K562 (cell line): ENCODE measurements at regions not wholly inside any gene's neighbourhood (a gene's known extent, or its start where the extent isn't known, plus 50 kb on each side); places are given as distances from the start of the nearest gene placed in this dataset.

Source experiments
- ATAC-seq: fragments of 200-7000 bp; cut with Tn5 transposase; 3 replicates; pipeline ENCODE4 v1.9.1; 2020; ENCODE audit warnings: moderate library complexity
- BruUV-seq: library from RNA; stranded (reverse); fragments of 400-500 nt; replicated peaks from 2 replicates; lab custom pipeline; 2021; lab: Mats Ljungman, UMichigan
- CTCF ChIA-PET: fragments of 300-600 bp; formaldehyde crosslinking; extraction: SDS; loops from one replicate; lab custom pipeline; 2021; ENCODE audit warnings: low intra/inter-chr PET ratio; lab: Yijun Ruan, JAX
- POLR2A ChIA-PET: fragments of 300-600, 350-650 bp; sonication (Branson Sonifier 250); formaldehyde crosslinking; extraction: SDS; loops from one replicate; lab custom pipeline; 2021; ENCODE audit warnings: antibody characterized with exemption, inconsistent platforms; lab: Yijun Ruan, JAX
- DNase-seq, 4 experiments: peaks; one replicate each; pipeline versions ENCODE4 v3.0.0 to v3.0.0-alpha.2; 2011 to 2018; ENCODE audit warnings: low spot score in 3 of 4, mixed read lengths in 3 of 4; ENCODE audit errors: extremely low read depth in 1 of 4
- FAIRE-seq: peaks from 2 replicates; lab custom pipeline; 2011; peaks lifted over from hg19 to GRCh38; lab: Jason Lieb, UNC
- H2AFZ ChIP-seq: 2 replicates; pipeline ENCODE4 v1.6.0; 2011; ENCODE audit warnings: low read depth, low read length, control low read depth, inconsistent platforms
- H3K27ac ChIP-seq: fragments of 200-600 bp; 3 replicates; pipeline ENCODE4 v1.8.0; 2011; ENCODE audit warnings: low read depth, mild to moderate bottlenecking, control low read depth, inconsistent platforms, low read length, moderate library complexity, mixed read lengths; ENCODE audit errors: extremely low read depth
- H3K27me3 ChIP-seq, 2 experiments: fragments of 300-600 bp in 1 of 2; 2 replicates in 1 of 2; 3 replicates in 1 of 2; pipeline versions ENCODE4 v1.6.0 to v1.8.0; 2011; ENCODE audit warnings: inconsistent platforms in 2 of 2, low read length in 2 of 2, mild to moderate bottlenecking in 1 of 2, mixed read lengths in 1 of 2, moderate library complexity in 1 of 2; ENCODE audit not compliant: control insufficient read depth in 2 of 2, insufficient read depth in 2 of 2
- H3K36me3 ChIP-seq: fragments of 300-600 bp; 3 replicates; pipeline ENCODE4 v1.8.0; 2011; ENCODE audit warnings: mild to moderate bottlenecking, low read length, inconsistent platforms; ENCODE audit not compliant: control insufficient read depth, insufficient read depth
- H3K4me1 ChIP-seq, 2 experiments: fragments of 200-600 bp in 1 of 2; replicated peaks in 1 of 2; 2 replicates in 1 of 2; 3 replicates in 1 of 2; pipeline versions ENCODE4 v1.5.1 to v1.8.0; 2011; ENCODE audit warnings: inconsistent platforms in 2 of 2, low read length in 2 of 2, mild to moderate bottlenecking in 1 of 2, mixed read lengths in 1 of 2, moderate library complexity in 1 of 2; ENCODE audit not compliant: control insufficient read depth in 2 of 2, insufficient read depth in 2 of 2
- H3K4me2 ChIP-seq: 2 replicates; pipeline ENCODE4 v1.6.1; 2011; ENCODE audit warnings: low read length, control low read depth, inconsistent platforms, mixed read lengths; ENCODE audit not compliant: insufficient read depth
- H3K4me3 ChIP-seq: fragments of 200-600 bp; sonication (generic), shearing (Covaris generic); 2 replicates; pipeline ENCODE4 v1.5.1; 2016; ENCODE audit warnings: control low read depth, inconsistent platforms
- H3K79me2 ChIP-seq: fragments of 200-600 bp; 3 replicates; pipeline ENCODE4 v1.8.0; 2011; ENCODE audit warnings: low read length, inconsistent platforms; ENCODE audit not compliant: control insufficient read depth, insufficient read depth
- H3K9ac ChIP-seq, 2 experiments: 2 replicates each; pipeline versions ENCODE4 v1.6.0 to v1.6.1; 2011; ENCODE audit warnings: low read depth in 2 of 2, low read length in 2 of 2, control low read depth in 1 of 2, inconsistent platforms in 1 of 2, mild to moderate bottlenecking in 1 of 2, mixed read lengths in 1 of 2; ENCODE audit not compliant: insufficient read depth in 1 of 2
- H3K9me1 ChIP-seq: one replicate; pipeline ENCODE4 v1.6.0; 2011; ENCODE audit warnings: inconsistent platforms, mild to moderate bottlenecking, low read length, moderate library complexity; ENCODE audit not compliant: control insufficient read depth, insufficient read depth
- H3K9me3 ChIP-seq: replicated peaks from 2 replicates; pipeline ENCODE4 v1.5.1; 2011; ENCODE audit warnings: low read depth, low read length, inconsistent platforms; ENCODE audit not compliant: control insufficient read depth, insufficient read depth
- H4K20me1 ChIP-seq: replicated peaks from 2 replicates; pipeline ENCODE4 v1.6.1; 2011; ENCODE audit warnings: low read length, inconsistent platforms, mixed read lengths; ENCODE audit not compliant: control insufficient read depth, insufficient read depth
- CTCFL ChIP-seq: IDR thresholded peaks from 2 replicates; pipeline ENCODE4 v1.6.1; 2011; ENCODE audit warnings: borderline replicate concordance, low read depth, mild to moderate bottlenecking, moderate library complexity, low read length; ENCODE audit not compliant: insufficient read depth, poor library complexity, severe bottlenecking
- ELF4 ChIP-seq: fragments of 450-650 bp; formaldehyde crosslinking; IDR thresholded peaks from 2 replicates; pipeline ENCODE4 v1.4.0; 2022; ENCODE audit warnings: missing genetic modification characterization
- RBM34 ChIP-seq: fragments of 200-400 bp; formaldehyde crosslinking; IDR thresholded peaks from 2 replicates; pipeline ENCODE4 v1.6.1; 2018; ENCODE audit warnings: low read length, borderline replicate concordance; ENCODE audit not compliant: insufficient read depth
- SMAD4 ChIP-seq: fragments of 250-450 bp; sonication (Bioruptor Pico); conservative IDR thresholded peaks from 2 replicates; pipeline ENCODE4 v1.8.0; 2021; ENCODE audit warnings: inconsistent platforms, mild to moderate bottlenecking, moderate library complexity
- YBX1 ChIP-seq: fragments of 450-650 bp; IDR thresholded peaks from 2 replicates; pipeline ENCODE4 v1.7.1; 2016; ENCODE audit warnings: mild to moderate bottlenecking
- ZBTB40 ChIP-seq, 2 experiments: fragments of 450-650 bp in 1 of 2; sonication (generic) in 1 of 2; formaldehyde crosslinking in 1 of 2; IDR thresholded peaks; 2 replicates each; pipeline versions ENCODE4 v1.7.1 to v1.9.0; 2016 to 2022; ENCODE audit warnings: inconsistent platforms in 1 of 2, mild to moderate bottlenecking in 1 of 2, missing genetic modification reagents in 1 of 2
- ZNF165 ChIP-seq: fragments of 250-450 bp; sonication (Bioruptor Pico); IDR thresholded peaks from 2 replicates; pipeline ENCODE4 v1.4.0; 2020; ENCODE audit warnings: borderline replicate concordance
- ZNF780A ChIP-seq: fragments of 250-450 bp; sonication (Bioruptor Pico); IDR thresholded peaks from 2 replicates; pipeline ENCODE4 v1.5.0; 2021; ENCODE audit warnings: mild to moderate bottlenecking
- WGBS: fragments of 100-300 bp; shearing (Covaris generic); methylation state at CpG from one replicate; pipeline ENCODE4 v1.1.6; 2016; ENCODE audit warnings: low coverage, mixed read lengths; ENCODE audit not compliant: insufficient coverage; ENCODE audit errors: missing lambda C conversion rate; 5-methylcytosine and 5-hydroxymethylcytosine counted together
- in situ Hi-C: fragments of 300-500 bp; cut with MboI; formaldehyde crosslinking; loops from 4 replicates; pipeline ENCODE4 v1.15.0; 2018; ENCODE audit warnings: inconsistent platforms, mixed read lengths
- intact Hi-C: fragments of 100-400 bp; cut with micrococcal nuclease; formaldehyde crosslinking; loops from 2 replicates; pipeline ENCODE4 v1.14.2; 2022

GRCh38 chr21:22115746-22116145 is 1117.5 kb downstream of the NCAM2 start (continued):
- TF ChIP-seq SMAD4 (CRISPR knock-in tag) (no peak), ZNF780A (CRISPR knock-in tag) (no peak)

GRCh38 chr21:22120616-22121266 is 1122.5 kb downstream of the NCAM2 start:
- Histone ChIP-seq H3K9ac (no peak overlapping the region), H3K9me3 (no peaks in the 10 kb centered on the region), H3K36me3 (peaks cover 17% of the 10 kb centered on the region; the same call in 1 of the 3 replicates), H3K4me1 (no peaks in the 10 kb centered on the region), H4K20me1 (no peaks in the 10 kb centered on the region), H3K79me2 (no peaks in the 10 kb centered on the region), H3K27me3 (no peaks in the 10 kb centered on the region), H3K4me3 (no peak overlapping the region), H3K9me1 (no peaks in the 10 kb centered on the region), H3K27ac (no peak overlapping the region), H2AFZ (no peak overlapping the region), H3K4me2 (no peak overlapping the region)
- DNase-seq, result peak in 3 of 4 experiments; percentile 11 to 39 (median 28)
- POLR2A ChIA-PET, result no interaction called here
- intact Hi-C loops, result no loop called here
- CTCF ChIA-PET, result no interaction called here
- no TSS peak for BruUV-seq
- ATAC-seq, result peak; percentile 79
- WGBS, result 61% methylated on average over 8 of the region's 14 CpGs
- FAIRE-seq, result peak; percentile 69
- in situ Hi-C loops, result no loop called here
- TF ChIP-seq CTCFL (peak; percentile 9), ZBTB40 (IDR thresholded peaks at IDR 0.05) (no peak), ZBTB40 (CRISPR knock-in tag; IDR thresholded peaks at IDR 0.05) (no peak), ELF4 (CRISPR knock-in tag) (no peak), YBX1 (no peak), ZNF165 (CRISPR knock-in tag) (no peak), RBM34 (no peak)
